HEK293 (cell line): ENCODE measurements at regions not wholly inside any gene's neighbourhood (a gene's known extent, or its start where the extent isn't known, plus 50 kb on each side); places are given as distances from the start of the nearest gene placed in this dataset.
A peak's percentile ranks its signal among the peaks of the same experiment; 100 is the strongest.

Experiments used
- CTCF ChIA-PET: fragments of 350-600 bp; formaldehyde crosslinking; extraction: SDS; loops from one replicate; lab custom pipeline; 2021; ENCODE audit warnings: antibody characterized with exemption; lab: Yijun Ruan, JAX
- POLR2A ChIA-PET: fragments of 300-600 bp; formaldehyde crosslinking; extraction: SDS; loops from one replicate; lab custom pipeline; 2020; ENCODE audit warnings: antibody characterized with exemption, inconsistent platforms; lab: Yijun Ruan, JAX
- H3K27ac ChIP-seq: fragments of 200-500 bp; sonication (Bioruptor generic); 2 replicates; pipeline ENCODE4 v1.5.1; 2014; ENCODE audit warnings: low read depth, low read length, control low read depth, inconsistent platforms; ENCODE audit errors: extremely low read depth
- H3K36me3 ChIP-seq, 2 experiments: fragments of 200-500 bp in 1 of 2; sonication (Bioruptor generic) in 1 of 2; 1 replicate in 1 of 2; 2 replicates in 1 of 2; pipeline ENCODE4 v1.5.1; 2014 to 2017; ENCODE audit warnings: inconsistent platforms in 2 of 2, low read length in 2 of 2; ENCODE audit not compliant: control insufficient read depth in 2 of 2, insufficient read depth in 1 of 2
- H3K4me1 ChIP-seq: fragments of 200-500 bp; sonication (Bioruptor generic); 2 replicates; pipeline ENCODE4 v1.5.1; 2014; ENCODE audit warnings: mild to moderate bottlenecking, low read length, inconsistent platforms; ENCODE audit not compliant: control insufficient read depth, insufficient read depth
- H3K4me3 ChIP-seq: 2 replicates; pipeline ENCODE4 v1.5.1; 2011; ENCODE audit warnings: low read depth, mild to moderate bottlenecking, control low read depth, low read length, moderate library complexity
- H3K9me3 ChIP-seq: fragments of 200-500 bp; sonication (Bioruptor generic); 2 replicates; pipeline ENCODE4 v1.5.1; 2014; ENCODE audit warnings: low read depth, low read length, inconsistent platforms; ENCODE audit not compliant: control insufficient read depth, insufficient read depth
- GLIS1 ChIP-seq: fragments of 450-650 bp; formaldehyde crosslinking; IDR thresholded peaks from 2 replicates; pipeline ENCODE4 v1.5.1; 2016; ENCODE audit warnings: missing biosample characterization, missing genetic modification characterization
- KLF1 ChIP-seq: fragments of 450-650 bp; formaldehyde crosslinking; IDR thresholded peaks from 2 replicates; pipeline ENCODE4 v1.5.1; 2016; ENCODE audit warnings: missing biosample characterization, missing genetic modification characterization
- SALL2 ChIP-seq: fragments of 450-650 bp; formaldehyde crosslinking; IDR thresholded peaks from 2 replicates; pipeline ENCODE4 v1.5.0; 2017; ENCODE audit warnings: missing biosample characterization, mild to moderate bottlenecking, missing genetic modification characterization, borderline replicate concordance
- SETDB1 ChIP-seq: IDR thresholded peaks from one replicate; pipeline ENCODE4 v1.6.1; 2017; ENCODE audit warnings: mild to moderate bottlenecking, low read length, moderate library complexity, mixed read lengths; ENCODE audit not compliant: insufficient read length
- WT1 ChIP-seq: fragments of 450-650 bp; formaldehyde crosslinking; IDR thresholded peaks from 2 replicates; pipeline ENCODE4 v1.5.1; 2016; ENCODE audit warnings: missing biosample characterization, missing genetic modification characterization
- ZBTB20 ChIP-seq: fragments of 450-650 bp; formaldehyde crosslinking; IDR thresholded peaks from 2 replicates; pipeline ENCODE4 v1.5.1; 2016; ENCODE audit warnings: missing biosample characterization, missing genetic modification characterization
- ZBTB7A ChIP-seq: fragments of 450-650 bp; formaldehyde crosslinking; IDR thresholded peaks from 2 replicates; pipeline ENCODE4 v1.5.1; 2016; ENCODE audit warnings: low read depth, missing biosample characterization, missing genetic modification characterization
- ZFP3 ChIP-seq: fragments of 450-650 bp; formaldehyde crosslinking; IDR thresholded peaks from 2 replicates; pipeline ENCODE4 v1.5.1; 2016; ENCODE audit warnings: low read depth, missing biosample characterization, missing genetic modification characterization
- ZNF132 ChIP-seq: fragments of 450-650 bp; formaldehyde crosslinking; IDR thresholded peaks from 2 replicates; pipeline ENCODE4 v1.5.1; 2017; ENCODE audit warnings: missing biosample characterization, missing genetic modification characterization, borderline replicate concordance
- ZNF138 ChIP-seq: fragments of 450-650 bp; formaldehyde crosslinking; IDR thresholded peaks from 2 replicates; pipeline ENCODE4 v1.5.1; 2016; ENCODE audit warnings: missing biosample characterization, missing genetic modification characterization, borderline replicate concordance
- ZNF140 ChIP-seq: fragments of 450-650 bp; formaldehyde crosslinking; IDR thresholded peaks from 2 replicates; pipeline ENCODE4 v1.5.1; 2016; ENCODE audit warnings: missing biosample characterization, missing genetic modification characterization
- ZNF19 ChIP-seq: fragments of 450-650 bp; formaldehyde crosslinking; IDR thresholded peaks from 2 replicates; pipeline ENCODE4; 2016; ENCODE audit warnings: missing biosample characterization, missing genetic modification characterization, low read depth
- ZNF211 ChIP-seq: fragments of 450-650 bp; formaldehyde crosslinking; IDR thresholded peaks from 2 replicates; pipeline ENCODE4 v1.5.1; 2016; ENCODE audit warnings: low read depth, missing biosample characterization, missing genetic modification characterization
- ZNF239 ChIP-seq: fragments of 450-650 bp; formaldehyde crosslinking; IDR thresholded peaks from 2 replicates; pipeline ENCODE4 v1.5.1; 2016; ENCODE audit warnings: missing biosample characterization, missing genetic modification characterization
- ZNF302 ChIP-seq: fragments of 450-650 bp; formaldehyde crosslinking; IDR thresholded peaks from 2 replicates; pipeline ENCODE4 v1.5.1; 2016; ENCODE audit warnings: missing biosample characterization, missing genetic modification characterization, low read depth
- ZNF324 ChIP-seq: fragments of 450-650 bp; formaldehyde crosslinking; IDR thresholded peaks from 2 replicates; pipeline ENCODE4 v1.5.1; 2016; ENCODE audit warnings: missing biosample characterization, missing genetic modification characterization
- ZNF350 ChIP-seq: fragments of 450-650 bp; formaldehyde crosslinking; IDR thresholded peaks from 2 replicates; pipeline ENCODE4 v1.5.0; 2017; ENCODE audit warnings: missing biosample characterization, mild to moderate bottlenecking, missing genetic modification characterization
- ZNF366 ChIP-seq: fragments of 450-650 bp; formaldehyde crosslinking; conservative IDR thresholded peaks from 2 replicates; pipeline ENCODE4 v1.5.1; 2016; ENCODE audit warnings: missing biosample characterization, missing genetic modification characterization
- ZNF433 ChIP-seq: fragments of 450-650 bp; formaldehyde crosslinking; IDR thresholded peaks from 2 replicates; pipeline ENCODE4 v1.5.1; 2016; ENCODE audit warnings: missing biosample characterization, missing genetic modification characterization, low read depth
- ZNF501 ChIP-seq: fragments of 450-650 bp; formaldehyde crosslinking; IDR thresholded peaks from 2 replicates; pipeline ENCODE4 v1.5.1; 2016; ENCODE audit warnings: missing biosample characterization, missing genetic modification characterization
- ZNF510 ChIP-seq: fragments of 450-650 bp; formaldehyde crosslinking; IDR thresholded peaks from 2 replicates; pipeline ENCODE4 v1.5.1; 2018; ENCODE audit warnings: mild to moderate bottlenecking, missing genetic modification characterization, missing biosample characterization; ENCODE audit not compliant: insufficient replicate concordance
- ZNF670 ChIP-seq: fragments of 450-650 bp; formaldehyde crosslinking; IDR thresholded peaks from 2 replicates; pipeline ENCODE4 v1.5.1; 2016; ENCODE audit warnings: missing biosample characterization, missing genetic modification characterization, low read depth
- ZNF677 ChIP-seq: fragments of 450-650 bp; IDR thresholded peaks from 2 replicates; pipeline ENCODE4 v1.5.0; 2018; ENCODE audit warnings: missing biosample characterization, mild to moderate bottlenecking, missing genetic modification characterization, moderate library complexity
- TF ChIP-seq, protein P1 (sequence below): fragments of 450-650 bp; formaldehyde crosslinking; IDR thresholded peaks from 2 replicates; pipeline ENCODE4 v1.5.1; 2017; ENCODE audit warnings: missing biosample characterization, missing genetic modification characterization
- TF ChIP-seq, protein P2 (sequence below): fragments of 450-650 bp; formaldehyde crosslinking; IDR thresholded peaks from 2 replicates; pipeline ENCODE4 v1.5.1; 2016; ENCODE audit warnings: missing biosample characterization, missing genetic modification characterization
- TF ChIP-seq, protein P3 (sequence below): fragments of 450-650 bp; formaldehyde crosslinking; IDR thresholded peaks from 2 replicates; pipeline ENCODE4 v1.5.1; 2016; ENCODE audit warnings: missing biosample characterization, missing genetic modification characterization
- TF ChIP-seq, protein P4 (sequence below): fragments of 450-650 bp; formaldehyde crosslinking; IDR thresholded peaks from 2 replicates; pipeline ENCODE4 v1.5.1; 2017; ENCODE audit warnings: missing biosample characterization, mild to moderate bottlenecking, missing genetic modification characterization, moderate library complexity

DNA sequence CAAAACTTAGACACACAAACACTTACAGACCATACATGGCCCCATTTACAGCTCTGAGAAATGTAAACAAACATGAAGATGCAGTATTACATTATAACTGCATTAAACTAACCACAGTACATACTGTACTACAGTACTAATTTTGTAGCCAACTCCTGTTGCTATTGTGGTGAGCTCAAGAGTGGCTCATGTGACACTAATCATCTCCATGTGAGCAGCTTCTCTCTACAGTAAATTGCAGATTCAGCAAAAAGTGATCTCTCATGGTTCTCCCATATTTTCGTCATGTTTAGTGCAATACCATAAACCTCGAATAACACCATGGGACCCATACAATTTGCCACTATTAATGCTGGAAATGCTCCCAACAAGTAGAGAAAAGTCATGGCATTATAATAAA lies 860.4 kb downstream of the EPHA7 start:
- no peaks in the 10 kb centered on the region for H3K9me3 ChIP-seq
- H3K4me1 ChIP-seq: no peaks in the 10 kb centered on the region
- POLR2A ChIA-PET: no interaction called here
- no peak for TF ChIP-seq ZFP3 (tag by site-specific recombination)
- TF ChIP-seq ZNF501: no peak
- no peak for TF ChIP-seq GLIS1 (tag by site-specific recombination)
- peak; percentile 24 for TF ChIP-seq SETDB1
- TF ChIP-seq ZNF140 (tag by site-specific recombination): no peak
- TF ChIP-seq ZBTB7A (tag by site-specific recombination): no peak
- CTCF ChIA-PET: interaction anchor here (0.6 to 0.8 kb wide), 3 partner anchors 9 to 523 kb away, joined by 3 to 5 read pairs (median 4); no protein-coding TSS in a partner anchor
- no peaks in the 10 kb centered on the region for H3K36me3 ChIP-seq
- H3K4me3 ChIP-seq: no peak overlapping the region
- H3K27ac ChIP-seq: no peak overlapping the region

DNA sequence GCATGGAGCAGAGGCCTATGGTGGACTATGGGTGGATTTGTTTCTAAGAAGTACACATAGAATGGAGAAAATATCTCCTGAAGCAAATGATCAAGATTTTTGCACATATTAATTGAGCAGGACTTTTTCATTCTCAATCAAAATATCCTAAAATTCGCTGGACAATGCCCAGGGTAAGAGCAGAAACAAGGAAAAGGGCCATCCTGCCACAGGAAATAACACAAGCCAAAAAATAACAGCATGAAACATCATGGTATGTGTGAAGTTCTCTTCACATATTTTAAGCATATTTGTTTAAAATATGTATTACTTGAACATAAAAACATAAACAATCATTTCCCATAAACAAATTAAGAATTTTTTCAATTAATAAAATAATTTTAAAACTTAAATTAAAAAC lies 868.9 kb downstream of the EPHA7 start:
- Histone ChIP-seq H3K4me3 (no peak overlapping the region), H3K27ac (no peak overlapping the region), H3K9me3 (no peaks in the 10 kb centered on the region), H3K36me3 (no peaks in the 10 kb centered on the region)
- POLR2A ChIA-PET: no interaction called here
- TF ChIP-seq, protein P1, sequence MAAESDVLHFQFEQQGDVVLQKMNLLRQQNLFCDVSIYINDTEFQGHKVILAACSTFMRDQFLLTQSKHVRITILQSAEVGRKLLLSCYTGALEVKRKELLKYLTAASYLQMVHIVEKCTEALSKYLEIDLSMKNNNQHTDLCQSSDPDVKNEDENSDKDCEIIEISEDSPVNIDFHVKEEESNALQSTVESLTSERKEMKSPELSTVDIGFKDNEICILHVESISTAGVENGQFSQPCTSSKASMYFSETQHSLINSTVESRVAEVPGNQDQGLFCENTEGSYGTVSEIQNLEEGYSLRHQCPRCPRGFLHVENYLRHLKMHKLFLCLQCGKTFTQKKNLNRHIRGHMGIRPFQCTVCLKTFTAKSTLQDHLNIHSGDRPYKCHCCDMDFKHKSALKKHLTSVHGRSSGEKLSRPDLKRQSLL (tag by site-specific recombination): no peak
- TF ChIP-seq, all 188 proteins: peak for 0
- CTCF ChIA-PET: no interaction called here
- H3K4me1 ChIP-seq: no peaks in the 10 kb centered on the region

DNA sequence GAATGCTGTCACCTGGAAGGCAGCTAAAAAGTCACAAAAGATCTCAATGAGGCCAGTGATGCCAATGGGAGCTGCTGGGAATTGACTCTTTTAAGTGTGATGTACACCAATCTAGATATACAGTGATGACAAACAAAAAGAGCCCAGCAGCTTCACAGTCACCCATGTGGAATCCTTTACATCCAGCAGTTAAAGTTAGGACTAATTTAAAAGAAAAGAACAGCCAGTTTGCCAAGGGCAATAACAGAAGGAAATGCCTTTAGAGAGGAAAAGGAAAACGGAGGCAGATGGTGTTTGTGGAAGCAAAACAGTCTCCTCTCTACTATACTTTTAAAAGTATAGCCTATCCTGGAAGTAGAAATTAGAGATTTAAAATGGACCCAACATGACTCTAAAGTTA lies 873.5 kb downstream of the EPHA7 start:
- ChIA-PET CTCF (no interaction called here), POLR2A (no interaction called here)
- no peak for TF ChIP-seq ZBTB20 (tag by site-specific recombination)
- no peak for TF ChIP-seq ZNF350 (tag by site-specific recombination)
- no peak for TF ChIP-seq ZNF302 (tag by site-specific recombination)
- no peak for TF ChIP-seq SALL2 (tag by site-specific recombination)
- no peak for TF ChIP-seq ZNF132 (tag by site-specific recombination)
- TF ChIP-seq ZNF19 (tag by site-specific recombination): no peak
- TF ChIP-seq WT1 (tag by site-specific recombination): no peak
- TF ChIP-seq, protein P2, sequence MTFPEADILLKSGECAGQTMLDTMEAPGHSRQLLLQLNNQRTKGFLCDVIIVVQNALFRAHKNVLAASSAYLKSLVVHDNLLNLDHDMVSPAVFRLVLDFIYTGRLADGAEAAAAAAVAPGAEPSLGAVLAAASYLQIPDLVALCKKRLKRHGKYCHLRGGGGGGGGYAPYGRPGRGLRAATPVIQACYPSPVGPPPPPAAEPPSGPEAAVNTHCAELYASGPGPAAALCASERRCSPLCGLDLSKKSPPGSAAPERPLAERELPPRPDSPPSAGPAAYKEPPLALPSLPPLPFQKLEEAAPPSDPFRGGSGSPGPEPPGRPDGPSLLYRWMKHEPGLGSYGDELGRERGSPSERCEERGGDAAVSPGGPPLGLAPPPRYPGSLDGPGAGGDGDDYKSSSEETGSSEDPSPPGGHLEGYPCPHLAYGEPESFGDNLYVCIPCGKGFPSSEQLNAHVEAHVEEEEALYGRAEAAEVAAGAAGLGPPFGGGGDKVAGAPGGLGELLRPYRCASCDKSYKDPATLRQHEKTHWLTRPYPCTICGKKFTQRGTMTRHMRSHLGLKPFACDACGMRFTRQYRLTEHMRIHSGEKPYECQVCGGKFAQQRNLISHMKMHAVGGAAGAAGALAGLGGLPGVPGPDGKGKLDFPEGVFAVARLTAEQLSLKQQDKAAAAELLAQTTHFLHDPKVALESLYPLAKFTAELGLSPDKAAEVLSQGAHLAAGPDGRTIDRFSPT (tag by site-specific recombination): no peak
- no peak for TF ChIP-seq ZNF138 (tag by site-specific recombination)
- no peak for TF ChIP-seq ZNF366
- TF ChIP-seq, protein P3, sequence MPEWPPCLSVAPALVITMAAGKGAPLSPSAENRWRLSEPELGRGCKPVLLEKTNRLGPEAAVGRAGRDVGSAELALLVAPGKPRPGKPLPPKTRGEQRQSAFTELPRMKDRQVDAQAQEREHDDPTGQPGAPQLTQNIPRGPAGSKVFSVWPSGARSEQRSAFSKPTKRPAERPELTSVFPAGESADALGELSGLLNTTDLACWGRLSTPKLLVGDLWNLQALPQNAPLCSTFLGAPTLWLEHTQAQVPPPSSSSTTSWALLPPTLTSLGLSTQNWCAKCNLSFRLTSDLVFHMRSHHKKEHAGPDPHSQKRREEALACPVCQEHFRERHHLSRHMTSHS (tag by site-specific recombination): no peak
- TF ChIP-seq ZNF211: no peak
- TF ChIP-seq ZNF670 (tag by site-specific recombination): no peak
- no peak for TF ChIP-seq ZNF324 (tag by site-specific recombination)
- TF ChIP-seq ZNF239 (tag by site-specific recombination): no peak
- no peak for TF ChIP-seq ZNF433
- no peak for TF ChIP-seq ZNF510 (tag by site-specific recombination)
- no peak for TF ChIP-seq KLF1 (tag by site-specific recombination)
- TF ChIP-seq, protein P4, sequence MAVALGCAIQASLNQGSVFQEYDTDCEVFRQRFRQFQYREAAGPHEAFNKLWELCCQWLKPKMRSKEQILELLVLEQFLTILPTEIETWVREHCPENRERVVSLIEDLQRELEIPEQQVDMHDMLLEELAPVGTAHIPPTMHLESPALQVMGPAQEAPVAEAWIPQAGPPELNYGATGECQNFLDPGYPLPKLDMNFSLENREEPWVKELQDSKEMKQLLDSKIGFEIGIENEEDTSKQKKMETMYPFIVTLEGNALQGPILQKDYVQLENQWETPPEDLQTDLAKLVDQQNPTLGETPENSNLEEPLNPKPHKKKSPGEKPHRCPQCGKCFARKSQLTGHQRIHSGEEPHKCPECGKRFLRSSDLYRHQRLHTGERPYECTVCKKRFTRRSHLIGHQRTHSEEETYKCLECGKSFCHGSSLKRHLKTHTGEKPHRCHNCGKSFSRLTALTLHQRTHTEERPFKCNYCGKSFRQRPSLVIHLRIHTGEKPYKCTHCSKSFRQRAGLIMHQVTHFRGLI (tag by site-specific recombination): no peak
- TF ChIP-seq ZNF677 (tag by site-specific recombination): no peak
- no peak overlapping the region for H3K27ac ChIP-seq
- H3K4me1 ChIP-seq: no peaks in the 10 kb centered on the region
- H3K4me3 ChIP-seq: no peak overlapping the region
- H3K36me3 ChIP-seq: no peaks in the 10 kb centered on the region
- H3K9me3 ChIP-seq: no peaks in the 10 kb centered on the region
